HS-27A (cell line): ENCODE measurements at regions not wholly inside any gene's neighbourhood (a gene's known extent, or its start where the extent isn't known, plus 50 kb on each side); places are given as distances from the start of the nearest gene placed in this dataset.

Experiments used
- DNase-seq: peaks from one replicate; pipeline ENCODE4 v3.0.0-alpha.2; 2012; ENCODE audit warnings: low read depth, missing footprints

- DNase-seq = peak; percentile 42
Observed at GRCh38 chr4:126777649-126778048, 855.1 kb upstream of the INTU start.

GRCh38 chr4:126778348-126778747 is 854.4 kb upstream of the INTU start:
- peak; percentile 19 for DNase-seq

- no peak for DNase-seq
Observed at GRCh38 chr4:126779001-126779400, 853.8 kb upstream of the INTU start.

- DNase-seq = no peak
Observed at GRCh38 chr4:126779436-126780166, 853.2 kb upstream of the INTU start.

- no peak for DNase-seq
Observed at GRCh38 chr4:126783191-126783590, 849.6 kb upstream of the INTU start.

GRCh38 chr4:126784966-126785580 is 847.7 kb upstream of the INTU start:
- DNase-seq = no peak

GRCh38 chr4:126790633-126791032 is 842.1 kb upstream of the INTU start:
- DNase-seq = no peak

GRCh38 chr4:126794363-126794762 is 838.4 kb upstream of the INTU start:
- no peak for DNase-seq

- DNase-seq = no peak
Observed at GRCh38 chr4:126798214-126798613, 834.5 kb upstream of the INTU start.

GRCh38 chr4:126799416-126799815 is 833.3 kb upstream of the INTU start:
- DNase-seq = no peak

- no peak for DNase-seq
Observed at GRCh38 chr4:126799971-126800574, 832.7 kb upstream of the INTU start.

GRCh38 chr4:126800575-126801141 is 832.1 kb upstream of the INTU start:
- no peak for DNase-seq

GRCh38 chr4:126807132-126807531 is 825.6 kb upstream of the INTU start:
- DNase-seq = no peak

- no peak for DNase-seq
Observed at GRCh38 chr4:126812076-126812475, 820.7 kb upstream of the INTU start.

GRCh38 chr4:126820631-126821030 is 812.1 kb upstream of the INTU start:
- no peak for DNase-seq

GRCh38 chr4:126821152-126821551 is 811.6 kb upstream of the INTU start:
- DNase-seq = no peak

GRCh38 chr4:126825083-126825482 is 807.7 kb upstream of the INTU start:
- DNase-seq = no peak

- no peak for DNase-seq
Observed at GRCh38 chr4:126827669-126828068, 805.1 kb upstream of the INTU start.

GRCh38 chr4:126834854-126835253 is 797.9 kb upstream of the INTU start:
- DNase-seq = no peak

- no peak for DNase-seq
Observed at GRCh38 chr4:126838941-126839679, 793.6 kb upstream of the INTU start.

- no peak for DNase-seq
Observed at GRCh38 chr4:126843492-126844067, 789.2 kb upstream of the INTU start.

GRCh38 chr4:126850286-126850685 is 782.5 kb upstream of the INTU start:
- DNase-seq = peak; percentile 87
